Stimulated activated CD8-positive, alpha-beta memory T cell treated with anti-CD3 and anti-CD28 coated beads, Interleukin-7, amount 100 ng/mL, for 48 hours (primary cell): ENCODE measurements at regions not wholly inside any gene's neighbourhood (a gene's known extent, or its start where the extent isn't known, plus 50 kb on each side); places are given as distances from the start of the nearest gene placed in this dataset.

Experiments
- DNase-seq, 2 donors: peaks; one replicate each; pipeline ENCODE4 v3.0.0-alpha.2; 2020; ENCODE audit warnings: low read depth in 1 of 2; ENCODE audit errors: extremely low read depth in 1 of 2

GRCh38 chr11:71080239-71081097 lies 171.9 kb downstream of the SHANK2 start:
- DNase-seq, result peak; percentile 18 to 52

GRCh38 chr11:71079795-71080194 lies 172.6 kb downstream of the SHANK2 start:
- DNase-seq, result no peak

- DNase-seq, result no peak
Measured at GRCh38 chr11:71078482-71078881, 173.9 kb downstream of the SHANK2 start.

- DNase-seq, result no peak
Measured at GRCh38 chr11:71076525-71077304, 175.7 kb downstream of the SHANK2 start.

GRCh38 chr11:71075871-71076420 lies 176.4 kb downstream of the SHANK2 start:
- DNase-seq, result no peak

GRCh38 chr11:71075116-71075720 lies 177.2 kb downstream of the SHANK2 start:
- DNase-seq, result no peak

GRCh38 chr11:71071736-71072509 lies 180.5 kb downstream of the SHANK2 start:
- no peak for DNase-seq

- no peak for DNase-seq
Measured at GRCh38 chr11:71070490-71071453, 181.6 kb downstream of the SHANK2 start.

- DNase-seq, result no peak
Measured at GRCh38 chr11:71068963-71069362, 183.4 kb downstream of the SHANK2 start.

- DNase-seq, result no peak
Measured at GRCh38 chr11:71067753-71068152, 184.6 kb downstream of the SHANK2 start.

- no peak for DNase-seq
Measured at GRCh38 chr11:71066311-71066710, 186.1 kb downstream of the SHANK2 start.

- DNase-seq, result no peak
Measured at GRCh38 chr11:71065841-71066240, 186.5 kb downstream of the SHANK2 start.

- DNase-seq, result no peak
Measured at GRCh38 chr11:71064702-71065515, 187.5 kb downstream of the SHANK2 start.

- DNase-seq, result no peak
Measured at GRCh38 chr11:71064183-71064582, 188.2 kb downstream of the SHANK2 start.

- DNase-seq, result no peak
Measured at GRCh38 chr11:71063129-71063528, 189.2 kb downstream of the SHANK2 start.

- no peak for DNase-seq
Measured at GRCh38 chr11:71062199-71062598, 190.2 kb downstream of the SHANK2 start.

- DNase-seq, result no peak
Measured at GRCh38 chr11:71060391-71060791, 192.0 kb downstream of the SHANK2 start.

GRCh38 chr11:71059662-71060061 lies 192.7 kb downstream of the SHANK2 start:
- no peak for DNase-seq

- no peak for DNase-seq
Measured at GRCh38 chr11:71055925-71056324, 196.5 kb downstream of the SHANK2 start.
